Mesenchymal stem cell (in vitro differentiated cells and primary cell): ENCODE measurements at regions not wholly inside any gene's neighbourhood (a gene's known extent, or its start where the extent isn't known, plus 50 kb on each side); places are given as distances from the start of the nearest gene placed in this dataset.
"Not testable (repeated sequence)": the region's sequence is repeated elsewhere in the genome, so short reads cannot be mapped to it uniquely, and the experiment has no call there.

Experiments
- DNase-seq: peaks from one replicate; pipeline ENCODE4 v3.0.0-alpha.2; 2013
- H2AFZ ChIP-seq: one replicate; pipeline ENCODE4 v1.6.1; 2013; ENCODE audit warnings: low read depth, mild to moderate bottlenecking, control low read depth, inconsistent platforms, low read length, moderate library complexity
- H2AK5ac ChIP-seq: 2 replicates; pipeline ENCODE4 v1.6.1; 2013; ENCODE audit warnings: low read length, moderate library complexity, mild to moderate bottlenecking, inconsistent platforms; ENCODE audit not compliant: severe bottlenecking
- H2BK120ac ChIP-seq: one replicate; pipeline ENCODE4 v1.6.1; 2013; ENCODE audit warnings: low read depth, mild to moderate bottlenecking, inconsistent platforms, low read length, moderate library complexity
- H2BK12ac ChIP-seq, 2 experiments: one replicate each; pipeline ENCODE4 v1.6.1; 2013; ENCODE audit warnings: inconsistent platforms in 2 of 2, low read length in 2 of 2, mild to moderate bottlenecking in 2 of 2, moderate library complexity in 2 of 2, control low read depth in 1 of 2
- H2BK15ac ChIP-seq: one replicate; pipeline ENCODE4 v1.6.1; 2013; ENCODE audit warnings: mild to moderate bottlenecking, low read depth, inconsistent platforms; ENCODE audit not compliant: poor library complexity, severe bottlenecking
- H2BK5ac ChIP-seq: 2 replicates; pipeline ENCODE4 v1.6.1; 2013; ENCODE audit warnings: low read depth, mild to moderate bottlenecking, low read length, control low read depth, inconsistent platforms; ENCODE audit not compliant: poor library complexity, severe bottlenecking
- H3K14ac ChIP-seq, 2 experiments: one replicate each; pipeline ENCODE4 v1.6.1; 2013; ENCODE audit warnings: inconsistent platforms in 2 of 2, low read length in 2 of 2, control low read depth in 1 of 2, mild to moderate bottlenecking in 1 of 2, moderate library complexity in 1 of 2
- H3K18ac ChIP-seq, 2 experiments: one replicate each; pipeline ENCODE4 v1.6.1; 2013; ENCODE audit warnings: inconsistent platforms in 2 of 2, low read length in 2 of 2, control low read depth in 1 of 2, low read depth in 1 of 2, mild to moderate bottlenecking in 1 of 2
- H3K23ac ChIP-seq, 2 experiments: one replicate each; pipeline ENCODE4 v1.6.1; 2013; ENCODE audit warnings: inconsistent platforms in 2 of 2, low read length in 2 of 2, mild to moderate bottlenecking in 2 of 2, moderate library complexity in 2 of 2, control low read depth in 1 of 2
- H3K27ac ChIP-seq: 2 replicates; pipeline ENCODE4 v1.5.1; 2013; ENCODE audit warnings: mild to moderate bottlenecking, moderate library complexity, low read length, control low read depth, inconsistent platforms; ENCODE audit not compliant: poor library complexity, severe bottlenecking
- H3K27me3 ChIP-seq, 2 experiments: 2 replicates each; pipeline versions ENCODE4 v1.6.1 to v1.7.0; 2013; ENCODE audit warnings: low read length in 2 of 2, mild to moderate bottlenecking in 2 of 2, moderate library complexity in 2 of 2, control low read depth in 1 of 2, inconsistent platforms in 1 of 2; ENCODE audit not compliant: control insufficient read depth in 1 of 2, insufficient read depth in 1 of 2
- H3K36me3 ChIP-seq, 2 experiments: 2 replicates each; pipeline versions ENCODE4 v1.6.1 to v1.7.0; 2013; ENCODE audit warnings: low read length in 2 of 2, control low read depth in 1 of 2, inconsistent platforms in 1 of 2, low read depth in 1 of 2, mild to moderate bottlenecking in 1 of 2; ENCODE audit not compliant: insufficient read depth in 2 of 2, control insufficient read depth in 1 of 2
- H3K4ac ChIP-seq, 2 experiments: one replicate each; pipeline ENCODE4 v1.6.1; 2013; ENCODE audit warnings: inconsistent platforms in 2 of 2, low read length in 2 of 2, mild to moderate bottlenecking in 2 of 2, moderate library complexity in 2 of 2, control low read depth in 1 of 2, low read depth in 1 of 2
- H3K4me1 ChIP-seq: 2 replicates; pipeline ENCODE4 v1.6.1; 2013; ENCODE audit warnings: low read depth, low read length, control low read depth; ENCODE audit not compliant: control insufficient read depth, insufficient read depth
- H3K4me2 ChIP-seq: 2 replicates; pipeline ENCODE4 v1.6.1; 2013; ENCODE audit warnings: low read length, mild to moderate bottlenecking, inconsistent platforms; ENCODE audit not compliant: poor library complexity, severe bottlenecking
- H3K4me3 ChIP-seq, 2 experiments: 2 replicates each; pipeline versions ENCODE4 v1.5.1 to v1.7.0; 2013; ENCODE audit warnings: low read length in 2 of 2, mild to moderate bottlenecking in 2 of 2, control low read depth in 1 of 2, low read depth in 1 of 2; ENCODE audit not compliant: insufficient read depth in 1 of 2
- H3K79me1 ChIP-seq: replicated peaks from 2 replicates; pipeline ENCODE4 v1.6.1; 2013; ENCODE audit warnings: mild to moderate bottlenecking, control low read depth, low read length, inconsistent platforms; ENCODE audit not compliant: poor library complexity, severe bottlenecking
- H3K9ac ChIP-seq: 2 replicates; pipeline ENCODE4 v1.7.0; 2013; ENCODE audit warnings: mild to moderate bottlenecking, low read length, moderate library complexity
- H3K9me3 ChIP-seq: 2 replicates; pipeline ENCODE4 v1.7.0; 2013; ENCODE audit warnings: mild to moderate bottlenecking, low read length; ENCODE audit not compliant: control insufficient read depth
- H4K8ac ChIP-seq: one replicate; pipeline ENCODE4 v1.6.1; 2013; ENCODE audit warnings: inconsistent platforms, mild to moderate bottlenecking, low read length, moderate library complexity
- H4K91ac ChIP-seq: one replicate; pipeline ENCODE4 v1.6.1; 2013; ENCODE audit warnings: mild to moderate bottlenecking, low read length, inconsistent platforms
- WGBS: methylation state at CpG from one replicate; pipeline ENCODE4 v1.1.7; 2013; ENCODE audit warnings: mixed read lengths; 5-methylcytosine and 5-hydroxymethylcytosine counted together

DNA sequence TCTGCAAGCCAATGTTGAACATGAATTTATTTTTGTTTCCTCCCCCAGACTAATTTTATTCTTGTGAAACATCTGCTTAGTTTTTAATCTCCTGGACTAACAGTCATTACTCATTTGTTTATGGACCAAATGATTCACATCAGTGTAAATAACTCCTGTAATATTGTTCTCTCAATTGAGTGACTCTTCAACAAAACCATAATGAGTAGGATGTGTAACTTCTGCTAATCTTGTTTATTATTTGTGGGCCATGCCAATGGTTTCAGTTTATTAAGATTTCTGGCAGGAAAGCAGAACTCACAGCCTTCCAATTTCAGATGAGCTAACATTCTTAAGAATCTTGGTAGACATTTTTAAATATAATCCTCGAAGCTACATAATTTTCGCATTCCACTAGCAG is 1216.3 kb upstream of the GOT2 start:
- no peak overlapping the region for H3K9ac ChIP-seq
- H3K27ac ChIP-seq = no peak overlapping the region
- no peak for DNase-seq
- H3K9me3 ChIP-seq = peaks cover 9% of the 10 kb centered on the region
- H3K4me1 ChIP-seq = no peaks in the 10 kb centered on the region
- no peak overlapping the region for H3K4ac ChIP-seq
- H2BK120ac ChIP-seq = no peak overlapping the region
- no peaks in the 10 kb centered on the region for H3K79me1 ChIP-seq
- H2BK12ac ChIP-seq = no peak overlapping the region
- no peak overlapping the region for H2BK15ac ChIP-seq
- H3K14ac ChIP-seq = no peak overlapping the region
- no peak overlapping the region for H2BK5ac ChIP-seq
- no peak overlapping the region for H3K23ac ChIP-seq
- no peak overlapping the region for H2AFZ ChIP-seq
- H3K18ac ChIP-seq = no peak overlapping the region
- H3K27me3 ChIP-seq = no peaks in the 10 kb centered on the region
- WGBS = no CpG with 5 or more reads among the region's 2 CpGs
- H3K36me3 ChIP-seq = no peaks in the 10 kb centered on the region
- H3K4me2 ChIP-seq = no peak overlapping the region
- no peak overlapping the region for H4K8ac ChIP-seq
- no peak overlapping the region for H3K4me3 ChIP-seq
- no peak overlapping the region for H2AK5ac ChIP-seq
- H4K91ac ChIP-seq = no peak overlapping the region

DNA sequence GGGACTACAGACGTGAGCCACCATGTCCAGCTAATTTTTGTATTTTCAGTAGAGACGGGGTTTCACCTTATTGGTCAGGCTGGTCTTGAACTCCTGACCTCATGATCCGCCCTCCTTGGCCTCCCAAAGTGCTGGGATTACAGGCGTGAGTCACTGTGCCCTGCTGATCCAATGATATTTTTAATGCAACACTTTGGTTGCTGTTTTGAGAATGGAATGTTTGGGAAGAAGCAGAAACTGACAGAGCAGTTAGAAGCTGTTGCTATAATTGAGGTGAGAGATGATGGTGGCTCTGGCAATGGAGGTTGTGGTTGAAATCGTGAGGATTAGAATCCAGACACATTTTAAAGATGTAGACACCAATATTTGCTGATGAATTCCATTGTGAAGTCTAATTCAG is 1209.9 kb upstream of the GOT2 start:
- 57% methylated on average over 4 of the region's 5 CpGs for WGBS

GRCh38 chr16:59941594-59941993 is 1207.5 kb upstream of the GOT2 start:
- Histone ChIP-seq H4K8ac (no peak overlapping the region), H2BK12ac (no peak overlapping the region), H2AFZ (no peak overlapping the region), H2BK15ac (no peak overlapping the region), H3K79me1 (no peaks in the 10 kb centered on the region), H3K4me1 (no peaks in the 10 kb centered on the region), H3K27ac (no peak overlapping the region), H3K9ac (no peak overlapping the region), H3K4ac (no peak overlapping the region), H2BK5ac (no peak overlapping the region), H2AK5ac (no peak overlapping the region), H3K36me3 (no peaks in the 10 kb centered on the region), H2BK120ac (no peak overlapping the region), H3K14ac (no peak overlapping the region), H3K27me3 (no peaks in the 10 kb centered on the region), H3K23ac (no peak overlapping the region), H3K4me2 (no peak overlapping the region), H3K9me3 (peaks cover 17% of the 10 kb centered on the region), H3K4me3 (no peak overlapping the region), H4K91ac (no peak overlapping the region), H3K18ac (no peak overlapping the region)
- no peak for DNase-seq
- 73% methylated on average over 1 of the region's 4 CpGs for WGBS

More for the DNA sequence above, 1209.9 kb upstream of the GOT2 start:
- not testable (repeated sequence) for H3K9ac ChIP-seq, H3K14ac ChIP-seq, DNase-seq, H2AFZ ChIP-seq, H3K4me3 ChIP-seq, H4K91ac ChIP-seq, H4K8ac ChIP-seq, H3K4me1 ChIP-seq, H3K4ac ChIP-seq, H3K79me1 ChIP-seq, H2BK120ac ChIP-seq, H3K27me3 ChIP-seq, H2AK5ac ChIP-seq, H2BK15ac ChIP-seq, H2BK12ac ChIP-seq, H3K18ac ChIP-seq, H2BK5ac ChIP-seq, H3K27ac ChIP-seq, H3K36me3 ChIP-seq, H3K4me2 ChIP-seq, H3K23ac ChIP-seq
- H3K9me3 ChIP-seq = peaks cover 14% of the 10 kb centered on the region

DNA sequence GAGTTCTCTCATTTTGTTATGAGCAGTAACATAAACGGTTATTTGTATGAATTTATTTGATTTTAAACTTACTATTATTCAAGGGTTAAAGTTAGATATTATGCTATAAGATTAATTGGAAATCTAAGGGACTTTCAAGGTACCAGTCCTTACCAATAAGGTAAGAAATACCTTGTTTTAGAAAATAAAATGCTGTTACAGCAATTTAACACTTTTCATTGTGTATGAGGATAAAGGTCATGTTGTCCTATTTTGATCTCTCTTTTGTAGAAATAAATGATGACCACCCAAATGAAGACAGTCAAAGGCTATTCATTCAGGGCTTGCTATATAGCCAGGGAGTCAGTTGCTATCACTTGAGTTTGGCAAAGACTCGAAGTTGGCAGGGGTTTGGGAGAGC is 1185.9 kb upstream of the GOT2 start:
- Histone ChIP-seq H3K9ac (no peak overlapping the region), H4K91ac (no peak overlapping the region), H3K27me3 (no peaks in the 10 kb centered on the region), H2AK5ac (no peak overlapping the region), H2AFZ (no peak overlapping the region), H2BK15ac (no peak overlapping the region), H2BK5ac (no peak overlapping the region), H3K23ac (no peak overlapping the region), H2BK120ac (no peak overlapping the region), H3K79me1 (no peaks in the 10 kb centered on the region), H4K8ac (no peak overlapping the region), H3K14ac (no peak overlapping the region), H3K4me3 (no peak overlapping the region), H3K36me3 (no peaks in the 10 kb centered on the region), H3K9me3 (no peaks in the 10 kb centered on the region), H3K4me1 (no peaks in the 10 kb centered on the region), H3K27ac (no peak overlapping the region), H3K4ac (no peak overlapping the region), H2BK12ac (no peak overlapping the region), H3K18ac (no peak overlapping the region), H3K4me2 (no peak overlapping the region)
- WGBS = 43% methylated on average over 1 of the region's 2 CpGs
- DNase-seq = no peak
